RPMI7951 (cell line): ENCODE measurements at regions not wholly inside any gene's neighbourhood (a gene's known extent, or its start where the extent isn't known, plus 50 kb on each side); places are given as distances from the start of the nearest gene placed in this dataset.

Experiments
- DNase-seq: peaks from one replicate; pipeline ENCODE4 v3.0.0-alpha.2; 2012; ENCODE audit warnings: low read depth

GRCh38 chr3:64945171-64945729 is 257.4 kb upstream of the ADAMTS9 start:
- DNase-seq = no peak

- DNase-seq = no peak
Observed at GRCh38 chr3:64943866-64944265, 256.1 kb upstream of the ADAMTS9 start.

- no peak for DNase-seq
Observed at GRCh38 chr3:64940596-64941348, 253.0 kb upstream of the ADAMTS9 start.

GRCh38 chr3:64939747-64940450 is 252.1 kb upstream of the ADAMTS9 start:
- DNase-seq = no peak

- no peak for DNase-seq
Observed at GRCh38 chr3:64939309-64939708, 251.5 kb upstream of the ADAMTS9 start.

- no peak for DNase-seq
Observed at GRCh38 chr3:64936556-64936955, 248.8 kb upstream of the ADAMTS9 start.

- no peak for DNase-seq
Observed at GRCh38 chr3:64935971-64936370, 248.2 kb upstream of the ADAMTS9 start.

- no peak for DNase-seq
Observed at GRCh38 chr3:64932666-64933342, 245.0 kb upstream of the ADAMTS9 start.

- no peak for DNase-seq
Observed at GRCh38 chr3:64932016-64932518, 244.3 kb upstream of the ADAMTS9 start.

GRCh38 chr3:64930891-64931290 is 243.1 kb upstream of the ADAMTS9 start:
- no peak for DNase-seq

- no peak for DNase-seq
Observed at GRCh38 chr3:64928683-64929082, 240.9 kb upstream of the ADAMTS9 start.

GRCh38 chr3:64927689-64928088 is 239.9 kb upstream of the ADAMTS9 start:
- DNase-seq = no peak

- no peak for DNase-seq
Observed at GRCh38 chr3:64925575-64925974, 237.8 kb upstream of the ADAMTS9 start.

GRCh38 chr3:64924961-64925360 is 237.2 kb upstream of the ADAMTS9 start:
- DNase-seq = no peak

- no peak for DNase-seq
Observed at GRCh38 chr3:64922213-64922612, 234.4 kb upstream of the ADAMTS9 start.

- no peak for DNase-seq
Observed at GRCh38 chr3:64921281-64922065, 233.7 kb upstream of the ADAMTS9 start.

- no peak for DNase-seq
Observed at GRCh38 chr3:64919934-64920333, 232.1 kb upstream of the ADAMTS9 start.

- DNase-seq = no peak
Observed at GRCh38 chr3:64918989-64919388, 231.2 kb upstream of the ADAMTS9 start.

GRCh38 chr3:64917914-64918453 is 230.2 kb upstream of the ADAMTS9 start:
- no peak for DNase-seq

GRCh38 chr3:64916937-64917336 is 229.1 kb upstream of the ADAMTS9 start:
- no peak for DNase-seq

GRCh38 chr3:64916192-64916798 is 228.5 kb upstream of the ADAMTS9 start:
- DNase-seq = no peak
